HCT116 (cell line): ENCODE measurements at regions not wholly inside any gene's neighbourhood (a gene's known extent, or its start where the extent isn't known, plus 50 kb on each side); places are given as distances from the start of the nearest gene placed in this dataset.

Experiments used
- ATAC-seq: fragments of 200-7000 bp; cut with Tn5 transposase; 2 replicates; pipeline ENCODE4 v1.9.1; 2020; ENCODE audit warnings: mild to moderate bottlenecking, moderate library complexity
- BruUV-seq: library from RNA; stranded (reverse); fragments of 400-500 nt; replicated peaks from 2 replicates; lab custom pipeline; 2021; lab: Mats Ljungman, UMichigan
- CTCF ChIA-PET: fragments of 300-600 bp; sonication (Branson Sonifier 250); formaldehyde crosslinking; loops from one replicate; lab custom pipeline; 2021; ENCODE audit warnings: antibody characterized with exemption; lab: Charles Lee
- POLR2A ChIA-PET: fragments of 300-600, 350-600 bp; sonication (Branson Sonifier 250); formaldehyde crosslinking; loops from one replicate; lab custom pipeline; 2021; ENCODE audit warnings: antibody characterized with exemption; lab: Charles Lee
- RAD21 ChIA-PET, 2 experiments: fragments of 300-600 bp; sonication (Branson Sonifier 250); formaldehyde crosslinking; loops; one replicate each; lab custom pipeline; 2023; ENCODE audit warnings: low total read pairs in 2 of 2; ENCODE audit not compliant: uncharacterized antibody in 2 of 2, unreplicated experiment in 2 of 2, low non-redundant PET in 1 of 2; lab: Charles Lee
- DNase-seq: peaks from one replicate; pipeline ENCODE4 v3.0.0-alpha.2; 2010; ENCODE audit warnings: low read depth, low spot score
- H2AFZ ChIP-seq: fragments of 200-600 bp; shearing (Covaris generic), sonication (generic); 2 replicates; pipeline ENCODE4 v1.6.1; 2017; ENCODE audit warnings: low read depth, mixed run types, mixed read lengths, antibody characterized with exemption, low read length; ENCODE audit not compliant: poor library complexity, severe bottlenecking
- H3K27ac ChIP-seq: 2 replicates; pipeline ENCODE4 v1.5.1; 2012; ENCODE audit warnings: low read depth, low read length
- H3K27me3 ChIP-seq: fragments of 200-600 bp; sonication (generic); 2 replicates; pipeline ENCODE4 v1.6.1; 2016; ENCODE audit warnings: mixed run types, low read length, mixed read lengths; ENCODE audit not compliant: insufficient read depth
- H3K36me3 ChIP-seq, 2 experiments: fragments of 200-500 bp in 1 of 2; fragments of 200-600 bp in 1 of 2; sonication (Bioruptor generic) in 1 of 2; sonication (generic) in 1 of 2; 2 replicates each; pipeline versions ENCODE4 v1.5.1 to v1.6.1; 2014 to 2016; ENCODE audit warnings: low read length in 2 of 2, inconsistent platforms in 1 of 2, mixed read lengths in 1 of 2, mixed run types in 1 of 2; ENCODE audit not compliant: insufficient read depth in 2 of 2, control insufficient read depth in 1 of 2
- H3K4me1 ChIP-seq, 2 experiments: fragments of 200-600 bp in 1 of 2; sonication (generic) in 1 of 2; 2 replicates each; pipeline versions ENCODE4 v1.5.1 to v1.6.1; 2012 to 2017; ENCODE audit warnings: low read length in 2 of 2, inconsistent platforms in 1 of 2, mild to moderate bottlenecking in 1 of 2, mixed read lengths in 1 of 2, mixed run types in 1 of 2, moderate library complexity in 1 of 2; ENCODE audit not compliant: insufficient read depth in 2 of 2, control insufficient read depth in 1 of 2
- H3K4me2 ChIP-seq: fragments of 200-600 bp; sonication (generic); 2 replicates; pipeline ENCODE4 v1.6.1; 2017; ENCODE audit warnings: mixed run types, low read length, mixed read lengths
- H3K4me3 ChIP-seq, 2 experiments: fragments of 200-600 bp in 1 of 2; sonication (generic) in 1 of 2; replicated peaks in 1 of 2; 2 replicates each; pipeline ENCODE4 v1.5.1; 2011 to 2016; ENCODE audit warnings: low read length in 2 of 2, control low read depth in 1 of 2, low read depth in 1 of 2, mild to moderate bottlenecking in 1 of 2, mixed read lengths in 1 of 2, mixed run types in 1 of 2
- H3K79me2 ChIP-seq: fragments of 200-600 bp; sonication (generic); 2 replicates; pipeline ENCODE4 v1.6.1; 2017; ENCODE audit warnings: mild to moderate bottlenecking, mixed run types, low read length, moderate library complexity, mixed read lengths; ENCODE audit not compliant: insufficient read depth
- H3K9ac ChIP-seq: fragments of 200-600 bp; sonication (generic); 2 replicates; pipeline ENCODE4 v1.6.1; 2016; ENCODE audit warnings: low read length, mixed read lengths
- H3K9me2 ChIP-seq: fragments of 200-600 bp; sonication (generic), shearing (Covaris generic); 2 replicates; pipeline ENCODE4 v1.6.1; 2017; ENCODE audit warnings: mixed run types, mild to moderate bottlenecking, moderate library complexity; ENCODE audit not compliant: insufficient read depth
- H3K9me3 ChIP-seq, 2 experiments: fragments of 200-500 bp in 1 of 2; fragments of 200-600 bp in 1 of 2; sonication (Bioruptor generic) in 1 of 2; sonication (generic) in 1 of 2; 2 replicates each; pipeline ENCODE4 v1.6.1; 2014 to 2017; ENCODE audit warnings: low read length in 2 of 2, mixed read lengths in 2 of 2, inconsistent platforms in 1 of 2, low read depth in 1 of 2, mild to moderate bottlenecking in 1 of 2, mixed run types in 1 of 2, moderate library complexity in 1 of 2; ENCODE audit not compliant: control insufficient read depth in 1 of 2, insufficient read depth in 1 of 2
- H4K20me1 ChIP-seq: fragments of 200-600 bp; sonication (generic), shearing (Covaris generic); 2 replicates; pipeline ENCODE4 v1.6.1; 2017; ENCODE audit warnings: mixed run types, mild to moderate bottlenecking, moderate library complexity; ENCODE audit not compliant: insufficient read depth
- CBX3 ChIP-seq: IDR thresholded peaks from 2 replicates; pipeline ENCODE4 v1.6.1; 2012; ENCODE audit warnings: low read depth
- EGR1 ChIP-seq: IDR thresholded peaks from 2 replicates; pipeline ENCODE4 v1.6.1; 2012; ENCODE audit warnings: low read depth
- EZH2 ChIP-seq: fragments of 200-600 bp; sonication (generic); IDR thresholded peaks from 2 replicates; pipeline ENCODE4 v1.6.1; 2017; ENCODE audit warnings: antibody characterized with exemption, mixed run types
- EZH2phosphoT487 ChIP-seq: fragments of 200-600 bp; IDR thresholded peaks from 2 replicates; pipeline ENCODE4 v1.6.1; 2018; ENCODE audit warnings: antibody characterized with exemption, borderline replicate concordance
- FOSL1 ChIP-seq: IDR thresholded peaks from 2 replicates; pipeline ENCODE4 v1.6.1; 2012; ENCODE audit warnings: low read depth
- JUND ChIP-seq: IDR thresholded peaks from 2 replicates; pipeline ENCODE4 v1.6.1; 2012
- POLR2A ChIP-seq: IDR thresholded peaks from 2 replicates; pipeline ENCODE4 v1.7.0; 2011; ENCODE audit warnings: borderline replicate concordance; ENCODE audit not compliant: insufficient read depth, insufficient read length; ENCODE audit errors: extremely low read depth
- POLR2AphosphoS5 ChIP-seq: IDR thresholded peaks from 2 replicates; pipeline ENCODE4 v1.6.1; 2011; ENCODE audit warnings: mild to moderate bottlenecking, low read depth, low read length, moderate library complexity
- RAD21 ChIP-seq: IDR thresholded peaks from 2 replicates; pipeline ENCODE4 v1.6.1; 2012; ENCODE audit warnings: low read depth, mild to moderate bottlenecking
- SIN3A ChIP-seq: IDR thresholded peaks from 2 replicates; pipeline ENCODE4 v1.6.1; 2012; ENCODE audit warnings: low read depth
- SP1 ChIP-seq: IDR thresholded peaks from 2 replicates; pipeline ENCODE4 v1.6.1; 2012; ENCODE audit warnings: low read depth
- YY1 ChIP-seq: IDR thresholded peaks from 2 replicates; pipeline ENCODE4 v1.6.1; 2011; ENCODE audit warnings: low read length, low read depth, moderate library complexity, mild to moderate bottlenecking; ENCODE audit not compliant: insufficient replicate concordance; ENCODE audit errors: extremely low read depth
- ZFX ChIP-seq: fragments of 450-650 bp; IDR thresholded peaks from 2 replicates; pipeline ENCODE4 v1.6.1; 2017
- ZNF274 ChIP-seq: fragments of 200-500 bp; sonication (Bioruptor generic); IDR thresholded peaks from 2 replicates; pipeline ENCODE4 v1.6.1; 2014; ENCODE audit warnings: mild to moderate bottlenecking, low read depth, low read length, inconsistent platforms
- intact Hi-C: fragments of 100-400 bp; cut with micrococcal nuclease; formaldehyde crosslinking; loops from 2 replicates; pipeline ENCODE4 v1.10.0; 2022
- TF ChIP-seq, protein P1 (sequence below): IDR thresholded peaks from 2 replicates; pipeline ENCODE4 v1.6.1; 2012
- TF ChIP-seq, protein P2 (sequence below): IDR thresholded peaks from 2 replicates; pipeline ENCODE4 v1.6.1; 2012
- TF ChIP-seq, protein P3 (sequence below), 3 experiments: fragments of 200-600 bp in 1 of 3; sonication (generic) in 1 of 3; IDR thresholded peaks in 2 of 3; conservative IDR thresholded peaks in 1 of 3; 2 replicates each; pipeline ENCODE4 v1.5.1; 2012 to 2017; ENCODE audit warnings: low read depth in 2 of 3, low read length in 2 of 3, antibody characterized with exemption in 1 of 3, borderline replicate concordance in 1 of 3, control low read depth in 1 of 3, mild to moderate bottlenecking in 1 of 3, mixed read lengths in 1 of 3, mixed run types in 1 of 3, moderate library complexity in 1 of 3; ENCODE audit not compliant: insufficient read depth in 1 of 3

DNA sequence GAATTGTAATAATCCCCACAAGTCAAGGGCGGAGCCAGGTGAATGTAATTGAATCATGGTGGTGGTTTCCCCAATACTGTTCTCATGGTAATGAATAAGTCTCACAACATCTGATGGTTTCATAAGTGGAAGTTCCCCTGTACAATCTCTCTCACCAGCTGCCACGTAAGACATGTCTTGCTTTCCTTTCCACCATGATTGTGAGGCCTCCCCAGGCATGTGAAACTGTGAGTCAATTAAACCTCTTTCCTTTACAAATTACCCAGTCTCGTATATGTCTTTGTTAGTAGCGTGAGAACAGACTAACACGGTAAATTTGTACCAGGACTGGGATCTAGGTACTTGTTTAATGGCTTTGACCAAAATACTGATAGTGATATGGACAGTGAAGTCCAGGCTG is 744.3 kb upstream of the REG3G start:
- peaks cover 3 to 21% of the 10 kb centered on the region in 2 experiments; a peak in 2 of 4 replicates for H3K9me3 ChIP-seq
- no peak overlapping the region for H3K27ac ChIP-seq
- no peak overlapping the region for H2AFZ ChIP-seq
- H4K20me1 ChIP-seq = no peaks in the 10 kb centered on the region
- no peak overlapping the region for H3K4me3 ChIP-seq
- TF ChIP-seq, protein P1, sequence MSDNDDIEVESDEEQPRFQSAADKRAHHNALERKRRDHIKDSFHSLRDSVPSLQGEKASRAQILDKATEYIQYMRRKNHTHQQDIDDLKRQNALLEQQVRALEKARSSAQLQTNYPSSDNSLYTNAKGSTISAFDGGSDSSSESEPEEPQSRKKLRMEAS = no peak
- TF ChIP-seq FOSL1 = no peak
- TF ChIP-seq SP1 = no peak
- no peak for TF ChIP-seq ZNF274
- TF ChIP-seq POLR2AphosphoS5 = no peak
- TF ChIP-seq SIN3A = no peak
- TF ChIP-seq CBX3 = no peak
- TF ChIP-seq EZH2phosphoT487 = no peak
- TF ChIP-seq YY1 = no peak
- TF ChIP-seq RAD21 = no peak
- TF ChIP-seq EGR1 = no peak
- ChIA-PET POLR2A (no interaction called here), RAD21 (no interaction called here), CTCF (no interaction called here)
- intact Hi-C loops = no loop called here
- H3K27me3 ChIP-seq = no peaks in the 10 kb centered on the region
- H3K36me3 ChIP-seq = no peaks in the 10 kb centered on the region
- no peaks in the 10 kb centered on the region for H3K9me2 ChIP-seq
- H3K4me1 ChIP-seq = no peaks in the 10 kb centered on the region
- no peak for DNase-seq
- no peaks in the 10 kb centered on the region for H3K79me2 ChIP-seq
- no peak for ATAC-seq
- BruUV-seq = no TSS peak
- no peak overlapping the region for H3K9ac ChIP-seq
- H3K4me2 ChIP-seq = no peak overlapping the region

DNA sequence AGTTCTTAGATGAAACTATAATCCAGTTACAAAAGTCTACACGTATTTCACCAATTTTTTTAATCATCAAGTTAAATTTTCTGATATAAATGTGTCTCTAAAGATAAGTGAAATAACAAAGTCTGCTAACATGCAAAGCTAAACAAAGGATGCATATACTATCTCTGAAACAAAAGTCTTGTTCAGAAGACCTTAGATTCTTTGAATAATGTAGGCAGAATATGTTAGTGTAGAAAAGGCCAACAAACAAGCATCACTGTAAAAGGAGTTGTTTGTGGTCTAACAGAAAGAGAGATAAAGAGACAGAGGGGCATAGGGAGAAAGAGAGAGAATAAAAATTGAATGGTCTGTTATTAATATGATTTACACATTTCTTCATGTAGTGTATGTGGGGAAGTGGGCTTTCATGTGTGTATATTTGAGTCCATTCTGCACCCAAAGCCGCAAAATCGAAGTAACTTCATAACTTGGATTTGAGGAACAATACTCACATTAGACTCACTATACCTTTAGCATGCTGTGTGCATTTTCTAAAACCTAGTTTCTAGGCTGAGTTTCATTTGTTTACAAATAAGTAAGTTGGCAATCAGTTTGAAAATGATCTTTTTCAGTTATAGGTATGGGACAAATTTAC is 734.8 kb upstream of the REG3G start:
- Histone ChIP-seq H3K4me2 (no peak overlapping the region), H4K20me1 (no peaks in the 10 kb centered on the region), H3K9ac (no peak overlapping the region), H3K27me3 (no peaks in the 10 kb centered on the region), H3K9me3 (peaks cover 7 to 11% of the 10 kb centered on the region in 2 experiments; a peak in 2 of 4 replicates), H3K36me3 (no peaks in the 10 kb centered on the region), H3K27ac (no peak overlapping the region), H3K9me2 (no peaks in the 10 kb centered on the region), H2AFZ (no peak overlapping the region), H3K4me3 (no peak overlapping the region), H3K79me2 (no peaks in the 10 kb centered on the region), H3K4me1 (no peaks in the 10 kb centered on the region)
- RAD21 ChIA-PET = no interaction called here
- CTCF ChIA-PET = no interaction called here
- ATAC-seq (no peak), DNase-seq (no peak)
- TF ChIP-seq POLR2A = no peak
- TF ChIP-seq ZFX = no peak
- TF ChIP-seq EZH2phosphoT487 = no peak
- no peak for TF ChIP-seq POLR2AphosphoS5
- no peak for TF ChIP-seq EZH2
- TF ChIP-seq, protein P2, sequence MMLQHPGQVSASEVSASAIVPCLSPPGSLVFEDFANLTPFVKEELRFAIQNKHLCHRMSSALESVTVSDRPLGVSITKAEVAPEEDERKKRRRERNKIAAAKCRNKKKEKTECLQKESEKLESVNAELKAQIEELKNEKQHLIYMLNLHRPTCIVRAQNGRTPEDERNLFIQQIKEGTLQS = no peak
- no peak for TF ChIP-seq EGR1
- TF ChIP-seq JUND = no peak
- TF ChIP-seq, protein P3, sequence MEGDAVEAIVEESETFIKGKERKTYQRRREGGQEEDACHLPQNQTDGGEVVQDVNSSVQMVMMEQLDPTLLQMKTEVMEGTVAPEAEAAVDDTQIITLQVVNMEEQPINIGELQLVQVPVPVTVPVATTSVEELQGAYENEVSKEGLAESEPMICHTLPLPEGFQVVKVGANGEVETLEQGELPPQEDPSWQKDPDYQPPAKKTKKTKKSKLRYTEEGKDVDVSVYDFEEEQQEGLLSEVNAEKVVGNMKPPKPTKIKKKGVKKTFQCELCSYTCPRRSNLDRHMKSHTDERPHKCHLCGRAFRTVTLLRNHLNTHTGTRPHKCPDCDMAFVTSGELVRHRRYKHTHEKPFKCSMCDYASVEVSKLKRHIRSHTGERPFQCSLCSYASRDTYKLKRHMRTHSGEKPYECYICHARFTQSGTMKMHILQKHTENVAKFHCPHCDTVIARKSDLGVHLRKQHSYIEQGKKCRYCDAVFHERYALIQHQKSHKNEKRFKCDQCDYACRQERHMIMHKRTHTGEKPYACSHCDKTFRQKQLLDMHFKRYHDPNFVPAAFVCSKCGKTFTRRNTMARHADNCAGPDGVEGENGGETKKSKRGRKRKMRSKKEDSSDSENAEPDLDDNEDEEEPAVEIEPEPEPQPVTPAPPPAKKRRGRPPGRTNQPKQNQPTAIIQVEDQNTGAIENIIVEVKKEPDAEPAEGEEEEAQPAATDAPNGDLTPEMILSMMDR (IDR thresholded peaks at IDR 0.05 in 2 of 3, conservative IDR thresholded peaks at IDR 0.05 in 1 of 3; ENCODE audit: borderline replicate concordance in 1 of 3, insufficient read depth in 1 of 3, low read depth in 2 of 3, low read length in 2 of 3) = no peak
- POLR2A ChIA-PET = no interaction called here
- no TSS peak for BruUV-seq
- intact Hi-C loops = no loop called here
